H1 (cell line): ENCODE measurements at regions not wholly inside any gene's neighbourhood (a gene's known extent, or its start where the extent isn't known, plus 50 kb on each side); places are given as distances from the start of the nearest gene placed in this dataset.

Experiments used
- CTCF ChIA-PET: fragments of 300-600 bp; sonication (Branson Sonifier 250); formaldehyde crosslinking; loops from one replicate; lab custom pipeline; 2021; ENCODE audit not compliant: partially characterized antibody; lab: Charles Lee
- POLR2A ChIA-PET: fragments of 300-600 bp; sonication (Branson Sonifier 250); formaldehyde crosslinking; loops from one replicate; lab custom pipeline; 2021; ENCODE audit warnings: inconsistent platforms; ENCODE audit not compliant: partially characterized antibody; lab: Charles Lee
- DNase-seq, 2 experiments: peaks; one replicate each; pipeline versions ENCODE4 v3.0.0 to v3.0.0-alpha.2; 2010 to 2022; ENCODE audit warnings: low spot score in 2 of 2, low read depth in 1 of 2, mixed read lengths in 1 of 2
- FAIRE-seq: peaks from 2 replicates; lab custom pipeline; 2011; peaks lifted over from hg19 to GRCh38; lab: Jason Lieb, UNC
- H2AFZ ChIP-seq: 2 replicates; pipeline ENCODE4 v1.8.1; 2012; ENCODE audit warnings: low read length, inconsistent platforms
- H2AK5ac ChIP-seq: 2 replicates; pipeline ENCODE4 v1.6.1; 2013; ENCODE audit warnings: low read depth, low read length
- H2BK120ac ChIP-seq: replicated peaks from 2 replicates; pipeline ENCODE3; 2013; ENCODE audit warnings: low read depth, low read length, inconsistent platforms
- H2BK12ac ChIP-seq: 2 replicates; pipeline ENCODE4 v1.6.1; 2013; ENCODE audit warnings: low read depth, low read length
- H2BK15ac ChIP-seq: 2 replicates; pipeline ENCODE4 v1.6.1; 2013; ENCODE audit warnings: low read length
- H2BK20ac ChIP-seq: 2 replicates; pipeline ENCODE4 v1.6.1; 2013; ENCODE audit warnings: low read length
- H2BK5ac ChIP-seq: 2 replicates; pipeline ENCODE4 v1.6.1; 2013; ENCODE audit warnings: low read depth, low read length
- H3K14ac ChIP-seq: 2 replicates; pipeline ENCODE4 v1.6.1; 2013; ENCODE audit warnings: inconsistent platforms; ENCODE audit not compliant: insufficient read length
- H3K18ac ChIP-seq: 2 replicates; pipeline ENCODE4 v1.6.1; 2013; ENCODE audit warnings: low read length; ENCODE audit errors: extremely low read depth
- H3K23ac ChIP-seq: 2 replicates; pipeline ENCODE4 v1.6.1; 2013; ENCODE audit warnings: inconsistent platforms; ENCODE audit not compliant: insufficient read length
- H3K23me2 ChIP-seq: 2 replicates; pipeline ENCODE4 v1.6.1; 2013; ENCODE audit warnings: low read depth, low read length
- H3K27ac ChIP-seq: 2 replicates; pipeline ENCODE4 v1.6.1; 2011; ENCODE audit warnings: low read depth, low read length, inconsistent platforms
- H3K27me3 ChIP-seq, 4 experiments: replicated peaks in 1 of 4; 1 replicate in 1 of 4; 2 replicates in 3 of 4; pipeline versions ENCODE4 v1.6.1 to v1.8.1; 2011 to 2013; ENCODE audit warnings: low read length in 3 of 4, mild to moderate bottlenecking in 3 of 4, inconsistent platforms in 2 of 4, mixed read lengths in 2 of 4, moderate library complexity in 1 of 4; ENCODE audit not compliant: control insufficient read depth in 3 of 4, insufficient read depth in 3 of 4; ENCODE audit errors: extremely low read depth in 1 of 4
- H3K36me3 ChIP-seq, 4 experiments: 2 replicates each; pipeline versions ENCODE4 v1.6.1 to v1.8.1; 2011 to 2013; ENCODE audit warnings: mild to moderate bottlenecking in 4 of 4, low read length in 3 of 4, moderate library complexity in 2 of 4, control low read depth in 1 of 4, inconsistent platforms in 1 of 4; ENCODE audit not compliant: insufficient read depth in 4 of 4, control insufficient read depth in 2 of 4
- H3K4ac ChIP-seq: replicated peaks from 2 replicates; pipeline ENCODE3; 2013; ENCODE audit warnings: low read length, low read depth, mixed read lengths, inconsistent platforms; ENCODE audit not compliant: insufficient read length
- H3K4me1 ChIP-seq, 4 experiments: replicated peaks in 1 of 4; 1 replicate in 1 of 4; 2 replicates in 3 of 4; pipeline versions ENCODE4 v1.6.1 to v1.8.1; 2011 to 2013; ENCODE audit warnings: low read length in 3 of 4, inconsistent platforms in 2 of 4, mixed read lengths in 1 of 4; ENCODE audit not compliant: insufficient read depth in 4 of 4, control insufficient read depth in 3 of 4
- H3K4me2 ChIP-seq, 2 experiments: 2 replicates each; pipeline versions ENCODE4 v1.6.1 to v1.8.1; 2011 to 2013; ENCODE audit warnings: low read depth in 2 of 2, low read length in 2 of 2, control low read depth in 1 of 2, inconsistent platforms in 1 of 2, mild to moderate bottlenecking in 1 of 2; ENCODE audit not compliant: insufficient read depth in 1 of 2
- H3K4me3 ChIP-seq, 4 experiments: fragments of 200-600, 300-600 bp in 1 of 4; sonication (generic), shearing (Covaris generic), sonication (Bioruptor Twin) in 1 of 4; 2 replicates each; pipeline versions ENCODE4 v1.5.1 to v1.8.1; 2011 to 2016; ENCODE audit warnings: low read length in 4 of 4, low read depth in 3 of 4, control low read depth in 2 of 4, inconsistent platforms in 2 of 4, mild to moderate bottlenecking in 2 of 4, mixed read lengths in 1 of 4, moderate library complexity in 1 of 4; ENCODE audit not compliant: insufficient read depth in 2 of 4; ENCODE audit errors: extremely low read depth in 1 of 4
- H3K56ac ChIP-seq: replicated peaks from 2 replicates; pipeline ENCODE3; 2013; ENCODE audit warnings: low read depth, mild to moderate bottlenecking, mixed read lengths, low read length, inconsistent platforms; ENCODE audit not compliant: insufficient read length
- H3K79me1 ChIP-seq: 2 replicates; pipeline ENCODE4 v1.6.1; 2013; ENCODE audit warnings: low read depth, low read length, control low read depth
- H3K79me2 ChIP-seq, 2 experiments: 2 replicates each; pipeline versions ENCODE4 v1.6.1 to v1.8.1; 2012 to 2013; ENCODE audit warnings: low read length in 2 of 2, mild to moderate bottlenecking in 2 of 2, inconsistent platforms in 1 of 2; ENCODE audit not compliant: insufficient read depth in 2 of 2, control insufficient read depth in 1 of 2
- H3K9ac ChIP-seq, 4 experiments: replicated peaks in 1 of 4; 1 replicate in 1 of 4; 2 replicates in 3 of 4; pipeline versions ENCODE4 v1.6.1 to v1.8.1; 2011 to 2013; ENCODE audit warnings: low read depth in 3 of 4, low read length in 3 of 4, control low read depth in 2 of 4, mild to moderate bottlenecking in 2 of 4, moderate library complexity in 2 of 4, inconsistent platforms in 1 of 4; ENCODE audit errors: extremely low read depth in 1 of 4
- H3K9me3 ChIP-seq, 2 experiments: 2 replicates each; pipeline versions ENCODE4 v1.6.1 to v1.8.1; 2012 to 2013; ENCODE audit warnings: mild to moderate bottlenecking in 2 of 2, moderate library complexity in 2 of 2, control low read depth in 1 of 2, inconsistent platforms in 1 of 2, low read depth in 1 of 2, low read length in 1 of 2, mixed read lengths in 1 of 2; ENCODE audit not compliant: insufficient read depth in 2 of 2
- H4K20me1 ChIP-seq, 2 experiments: replicated peaks in 1 of 2; 2 replicates each; pipeline versions ENCODE3 to v1.8.1; 2011 to 2013; ENCODE audit warnings: inconsistent platforms in 2 of 2, low read length in 2 of 2, mild to moderate bottlenecking in 1 of 2; ENCODE audit not compliant: insufficient read depth in 2 of 2, control insufficient read depth in 1 of 2
- H4K5ac ChIP-seq: 2 replicates; pipeline ENCODE4 v1.6.1; 2013; ENCODE audit warnings: low read length, low read depth, mixed read lengths, inconsistent platforms; ENCODE audit not compliant: insufficient read length
- H4K8ac ChIP-seq: 2 replicates; pipeline ENCODE4 v1.8.0; 2013; ENCODE audit warnings: mild to moderate bottlenecking, moderate library complexity, low read length, inconsistent platforms; ENCODE audit not compliant: insufficient read depth; ENCODE audit errors: extremely low read depth
- H4K91ac ChIP-seq: replicated peaks from 2 replicates; pipeline ENCODE3; 2013; ENCODE audit warnings: low read length, mixed read lengths, inconsistent platforms; ENCODE audit not compliant: insufficient read length
- JUND ChIP-seq: IDR thresholded peaks from 2 replicates; pipeline ENCODE4 v1.6.1; 2011; ENCODE audit warnings: mild to moderate bottlenecking, improper control_type of control experiment, low read length
- WGBS, 2 experiments: shearing (Covaris generic) in 1 of 2; methylation state at CpG; one replicate each; pipeline versions ENCODE4 v1.1.6 to v1.1.7; 2013 to 2015; ENCODE audit warnings: low lambda C conversion rate in 2 of 2, mixed read lengths in 2 of 2, inconsistent platforms in 1 of 2, low coverage in 1 of 2, missing lambda C conversion rate in 1 of 2; ENCODE audit not compliant: insufficient replicate concordance in 2 of 2, insufficient coverage in 1 of 2, insufficient read length in 1 of 2; ENCODE audit errors: extremely low coverage in 1 of 2, missing lambda C conversion rate in 1 of 2; 5-methylcytosine and 5-hydroxymethylcytosine counted together
- TF ChIP-seq, protein P1 (sequence below): IDR thresholded peaks from 2 replicates; pipeline ENCODE4 v1.6.1; 2012; ENCODE audit warnings: inconsistent platforms

DNA sequence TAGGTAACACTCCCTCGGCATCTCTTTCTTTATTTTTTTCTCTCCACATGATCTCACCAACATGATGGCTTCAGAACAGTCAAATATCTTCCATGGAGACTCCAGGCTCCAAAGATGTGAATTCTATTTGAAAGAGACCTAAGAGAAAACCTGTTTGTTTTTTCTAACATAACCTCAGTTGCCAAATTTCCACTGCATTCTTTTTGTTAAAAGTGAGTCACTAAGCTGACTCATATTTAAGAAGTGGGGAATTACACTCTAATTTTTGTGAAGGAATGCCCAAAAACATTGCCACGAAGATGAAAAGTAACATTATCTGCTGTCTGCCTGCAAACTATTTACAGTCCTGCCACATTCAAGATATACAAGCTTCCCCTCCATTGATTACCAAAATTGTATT is 1337.6 kb downstream of the LRFN5 start:
- no peak overlapping the region for H3K23ac ChIP-seq
- no peak overlapping the region for H3K14ac ChIP-seq
- H3K9me3 ChIP-seq: no peaks in the 10 kb centered on the region
- no peak overlapping the region for H2BK12ac ChIP-seq
- no peak overlapping the region for H2BK5ac ChIP-seq
- H3K56ac ChIP-seq: no peak overlapping the region
- H3K9ac ChIP-seq: no peak overlapping the region
- no peak overlapping the region for H2AFZ ChIP-seq
- FAIRE-seq: no peak
- H3K18ac ChIP-seq: no peak overlapping the region
- H2BK120ac ChIP-seq: no peak overlapping the region
- no peaks in the 10 kb centered on the region for H3K27me3 ChIP-seq
- no peaks in the 10 kb centered on the region for H4K20me1 ChIP-seq
- H3K79me2 ChIP-seq: no peaks in the 10 kb centered on the region
- H3K23me2 ChIP-seq: no peaks in the 10 kb centered on the region
- H3K4ac ChIP-seq: no peak overlapping the region
- 79% methylated on average over 2 of the region's 2 CpGs; no CpG with 5 or more reads in 1 of the 2 experiments for WGBS, 2 experiments
- CTCF ChIA-PET: interaction anchor here (0.7 kb wide), 1 partner anchor 93 kb away, joined by 3 read pairs; no protein-coding TSS in a partner anchor
- no peak overlapping the region for H4K8ac ChIP-seq
- H4K91ac ChIP-seq: no peak overlapping the region
- no peak overlapping the region for H3K4me2 ChIP-seq
- POLR2A ChIA-PET: no interaction called here
- H4K5ac ChIP-seq: no peak overlapping the region
- no peaks in the 10 kb centered on the region for H3K36me3 ChIP-seq
- no peaks in the 10 kb centered on the region for H3K79me1 ChIP-seq
- no peak overlapping the region for H2AK5ac ChIP-seq
- H2BK20ac ChIP-seq: no peak overlapping the region
- H3K27ac ChIP-seq: no peak overlapping the region
- no peaks in the 10 kb centered on the region for H3K4me1 ChIP-seq
- no peak overlapping the region for H2BK15ac ChIP-seq
- no peak for DNase-seq
- no peak overlapping the region for H3K4me3 ChIP-seq
- no peak for TF ChIP-seq JUND
- TF ChIP-seq, protein P1, sequence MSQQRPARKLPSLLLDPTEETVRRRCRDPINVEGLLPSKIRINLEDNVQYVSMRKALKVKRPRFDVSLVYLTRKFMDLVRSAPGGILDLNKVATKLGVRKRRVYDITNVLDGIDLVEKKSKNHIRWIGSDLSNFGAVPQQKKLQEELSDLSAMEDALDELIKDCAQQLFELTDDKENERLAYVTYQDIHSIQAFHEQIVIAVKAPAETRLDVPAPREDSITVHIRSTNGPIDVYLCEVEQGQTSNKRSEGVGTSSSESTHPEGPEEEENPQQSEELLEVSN: no peak
